GM12872 (cell line): ENCODE measurements at regions not wholly inside any gene's neighbourhood (a gene's known extent, or its start where the extent isn't known, plus 50 kb on each side); places are given as distances from the start of the nearest gene placed in this dataset.

ENCODE experiments used
- CTCF ChIP-seq: IDR thresholded peaks from 3 replicates; pipeline ENCODE4 v1.5.1; 2011; ENCODE audit warnings: low read depth, mild to moderate bottlenecking, low read length, moderate library complexity; ENCODE audit not compliant: insufficient read depth

GRCh38 chr3:86814321-86814720, 176.6 kb downstream of the VGLL3 start:
- TF ChIP-seq CTCF, result no peak

DNA sequence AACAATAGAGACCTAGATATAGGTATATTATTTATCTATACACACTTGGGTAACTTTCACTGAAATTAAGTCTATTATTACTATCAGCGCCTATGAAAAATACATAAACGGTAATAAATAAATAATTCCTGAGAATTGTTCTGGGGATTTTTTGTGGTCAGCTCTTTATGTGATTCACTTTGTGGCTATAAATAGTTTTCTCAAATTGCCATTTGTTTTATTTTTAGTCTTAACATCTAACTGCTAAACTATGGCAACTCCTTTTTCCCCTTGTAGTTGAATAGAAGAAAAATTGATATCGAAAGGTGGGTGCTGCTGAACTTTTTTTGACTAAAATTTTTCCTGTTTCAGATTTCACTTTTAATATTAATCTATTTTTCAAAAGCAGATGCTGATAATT, 189.0 kb downstream of the VGLL3 start:
- no peak for TF ChIP-seq CTCF

GRCh38 chr3:86801066-86801465, 189.9 kb downstream of the VGLL3 start:
- no peak for TF ChIP-seq CTCF

DNA sequence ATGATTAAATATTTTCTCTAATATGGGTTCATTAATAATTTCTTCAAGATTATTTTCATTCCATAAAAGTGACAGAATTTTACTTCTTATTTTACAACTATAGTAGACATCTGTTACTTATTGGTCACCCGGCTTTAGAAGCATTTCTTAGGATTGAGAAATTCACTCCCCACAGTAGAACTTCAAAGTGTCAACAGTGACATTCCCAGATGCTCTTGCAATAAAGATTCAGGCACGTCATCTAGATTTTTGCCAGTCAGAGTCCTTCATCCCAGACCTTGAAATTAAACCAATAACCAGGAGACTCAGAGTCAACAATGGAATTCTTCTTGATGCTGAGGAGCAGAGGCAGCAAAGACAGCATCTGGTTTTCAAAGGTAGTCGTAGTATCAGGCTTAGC, 190.8 kb downstream of the VGLL3 start:
- TF ChIP-seq CTCF, result no peak

- no peak for TF ChIP-seq CTCF
Measured at GRCh38 chr3:86797946-86798345, 193.0 kb downstream of the VGLL3 start.

DNA sequence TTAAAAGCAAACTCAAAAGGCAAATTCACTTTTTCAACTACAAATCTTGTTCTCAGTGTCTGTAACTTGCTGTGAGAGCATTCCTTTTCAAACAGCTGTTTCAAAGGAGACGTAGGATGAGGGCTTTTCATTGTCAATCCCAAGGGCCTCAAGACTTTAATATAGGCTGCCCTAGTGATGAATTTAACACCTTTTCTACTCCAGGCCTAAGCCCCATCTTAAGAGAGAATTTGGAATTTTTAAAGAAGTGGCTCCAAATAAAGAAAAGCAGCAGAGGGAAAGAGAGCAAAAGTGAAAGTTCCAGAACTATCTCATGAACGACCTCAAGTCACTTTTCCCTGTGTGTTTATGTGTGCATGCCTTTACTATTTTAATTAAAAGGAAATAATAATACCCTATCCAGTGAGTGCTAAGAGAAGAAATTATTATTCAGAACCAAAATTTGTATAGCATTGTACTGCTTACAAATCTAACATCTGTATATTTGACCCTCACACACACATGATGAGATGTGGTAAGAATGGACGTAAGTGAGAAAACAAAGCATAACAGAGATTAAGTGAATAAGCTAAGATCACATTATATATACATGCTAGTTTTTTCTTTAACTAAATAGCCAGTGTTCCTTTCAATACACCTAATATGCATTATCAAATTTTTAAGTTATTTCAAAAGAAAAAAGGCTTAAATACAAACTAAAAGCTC, 196.4 kb downstream of the VGLL3 start:
- no peak for TF ChIP-seq CTCF

GRCh38 chr3:86793786-86794185, 197.2 kb downstream of the VGLL3 start:
- no peak for TF ChIP-seq CTCF
